ENCODE measurements at regions not wholly inside any gene's neighbourhood (a gene's known extent, or its start where the extent isn't known, plus 50 kb on each side); places are given as distances from the start of the nearest gene placed in this dataset.

DNA sequence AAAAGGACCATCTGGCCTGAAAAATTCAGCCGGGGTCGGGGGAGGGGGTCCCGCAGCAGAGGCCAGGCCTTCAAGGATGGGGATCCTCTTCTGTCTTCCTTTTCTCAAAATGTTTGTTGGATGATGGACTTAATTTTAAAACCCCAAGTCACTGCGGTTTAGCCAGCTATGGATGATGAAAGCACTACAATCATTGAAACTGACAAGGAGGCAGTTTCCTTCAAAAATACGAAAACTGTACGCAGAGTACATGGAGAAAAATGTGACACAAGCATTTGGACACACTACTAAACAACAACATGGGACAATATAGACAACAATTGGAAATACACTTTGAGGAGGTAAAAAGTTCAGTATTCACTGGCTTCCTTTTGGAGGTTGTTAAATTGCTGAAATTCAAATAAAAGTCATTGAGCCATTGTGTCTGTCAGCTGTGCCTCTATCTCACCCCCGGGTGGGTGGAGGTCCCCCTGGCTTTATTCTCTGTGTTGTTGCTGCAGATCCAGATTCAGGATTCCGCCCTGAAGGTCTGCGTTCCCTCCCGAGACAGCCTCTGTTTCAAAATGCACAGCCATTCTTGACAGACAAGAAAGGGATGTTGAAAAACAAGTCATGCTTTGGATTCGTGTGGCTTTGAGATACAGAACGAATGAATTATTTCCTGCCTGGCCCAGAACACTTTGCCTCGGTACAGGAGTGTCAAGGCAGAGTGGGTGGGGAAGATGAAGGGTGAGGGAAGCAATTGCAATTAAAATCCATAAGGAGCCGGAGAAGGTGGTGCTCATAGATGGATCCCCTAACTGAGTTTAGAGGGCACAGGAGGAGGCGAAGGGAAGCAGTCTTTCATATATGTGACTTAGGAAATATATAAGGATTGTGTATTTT, 118.2 kb downstream of the TTLL2 start:
- no peak for DNase-seq (ENCODE audit: low spot score)

DNA sequence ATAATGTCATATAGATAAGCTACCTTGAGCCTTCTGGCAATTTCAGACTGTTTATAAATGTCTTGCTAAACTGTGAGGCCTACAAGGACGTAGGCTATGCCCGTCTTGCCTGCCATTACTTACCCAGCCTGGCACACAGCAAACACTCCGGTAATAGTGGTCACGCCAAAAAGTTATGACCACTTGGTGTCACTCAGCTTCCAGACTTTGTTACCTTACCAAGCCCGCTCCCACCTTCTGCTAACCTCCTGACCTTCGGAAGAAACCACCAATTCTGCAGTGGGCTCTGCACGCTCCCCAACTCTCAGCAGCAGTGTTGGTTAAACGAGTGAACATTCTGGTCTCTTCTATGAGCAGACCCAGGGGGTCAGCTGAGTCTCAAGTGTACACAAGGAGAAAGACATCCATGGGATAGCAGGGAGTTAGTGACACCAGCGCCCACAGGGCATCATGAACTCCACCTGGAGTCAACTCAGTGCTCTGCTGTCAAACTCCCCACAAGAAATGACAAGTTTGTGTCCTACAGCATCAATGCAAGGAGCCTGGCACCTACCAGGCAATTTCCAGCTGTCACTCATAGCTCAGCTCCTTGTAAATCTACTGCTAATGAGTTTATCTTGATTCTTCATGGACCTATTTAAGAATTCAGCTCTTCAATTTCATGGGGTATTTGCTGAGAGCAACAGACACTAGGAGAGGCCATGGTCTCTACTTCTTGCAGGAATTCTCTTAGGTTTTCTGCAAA, 119.9 kb downstream of the TTLL2 start:
- no peak for DNase-seq (ENCODE audit: low spot score)

DNA sequence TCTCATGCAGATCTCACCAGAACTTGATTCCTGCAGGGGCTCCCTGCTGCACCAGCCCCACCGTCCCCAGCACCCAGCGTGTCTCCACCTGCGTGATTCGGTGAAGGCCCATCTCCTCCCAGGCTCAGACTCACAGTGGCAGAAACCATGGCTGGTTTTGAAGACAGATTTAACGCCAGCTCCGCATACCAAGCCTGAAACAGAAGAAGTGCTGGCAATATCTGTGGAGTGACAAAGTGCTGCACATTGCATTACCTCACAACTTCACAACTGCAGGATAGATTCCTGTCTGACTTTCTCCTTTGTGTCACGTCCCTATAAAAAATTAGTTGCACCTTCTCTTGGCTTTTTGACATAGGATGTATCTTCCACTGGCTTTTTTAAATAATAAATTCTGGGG, 120.7 kb downstream of the TTLL2 start:
- DNase-seq (ENCODE audit: low spot score), result no peak

DNA sequence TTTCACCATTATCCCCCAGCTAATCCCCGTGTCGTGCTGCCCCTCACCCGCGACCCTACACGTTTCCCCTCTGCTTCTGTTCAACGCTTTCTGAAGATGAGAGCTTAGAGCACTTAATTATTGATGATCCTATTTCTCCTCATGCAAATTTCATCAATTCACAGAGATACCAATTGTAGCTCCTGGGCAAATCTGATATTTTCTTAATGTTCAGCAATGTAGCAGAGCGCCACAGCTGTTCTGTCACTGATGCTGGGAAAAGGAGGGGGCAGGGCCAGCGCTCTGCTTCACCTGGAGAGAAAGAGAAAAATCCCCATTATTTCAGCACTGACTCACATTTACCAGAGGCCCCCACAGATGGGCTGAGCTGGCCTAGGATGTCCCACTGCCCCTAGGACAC, 121.2 kb downstream of the TTLL2 start:
- no peak for DNase-seq (ENCODE audit: low spot score)

DNA sequence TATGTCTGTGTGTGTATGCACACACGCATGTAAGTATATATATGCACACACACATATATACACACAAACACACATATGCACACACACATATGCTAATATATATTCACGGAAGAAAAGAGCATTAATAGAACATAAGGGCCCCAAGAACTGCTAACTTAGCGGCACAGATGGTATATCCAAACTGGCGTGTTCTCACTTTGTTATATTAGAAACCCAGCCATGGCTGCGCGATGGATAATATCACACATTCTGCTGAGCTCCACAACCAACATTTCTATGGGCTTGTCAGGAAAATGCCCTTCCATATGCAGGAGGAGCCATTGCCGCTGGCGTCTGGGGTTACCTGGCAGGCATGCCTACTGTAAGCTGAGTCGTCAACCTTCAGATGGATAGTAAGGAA, 122.1 kb downstream of the TTLL2 start:
- no peak for DNase-seq (ENCODE audit: low spot score)

DNA sequence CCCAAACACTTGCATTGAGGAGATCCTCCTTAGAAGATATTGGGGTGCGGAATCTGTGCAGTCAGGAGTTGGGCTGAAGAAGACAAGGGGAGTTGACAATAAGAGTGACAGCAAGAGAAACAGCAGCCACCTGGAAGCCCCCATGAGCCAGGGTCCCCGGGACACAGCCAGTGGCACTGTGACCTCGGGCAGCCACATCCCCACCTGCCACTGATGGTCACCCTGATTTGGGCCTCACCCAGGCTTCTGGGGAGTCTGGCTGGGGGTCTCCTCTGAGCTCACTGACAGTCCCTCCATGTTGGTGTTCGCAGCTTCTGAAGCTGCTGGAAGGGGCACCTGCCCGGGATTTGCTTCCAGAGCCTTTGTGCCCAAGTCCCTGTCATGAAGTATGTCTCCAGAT, 123.5 kb downstream of the TTLL2 start:
- no peak for DNase-seq (ENCODE audit: low spot score)

DNA sequence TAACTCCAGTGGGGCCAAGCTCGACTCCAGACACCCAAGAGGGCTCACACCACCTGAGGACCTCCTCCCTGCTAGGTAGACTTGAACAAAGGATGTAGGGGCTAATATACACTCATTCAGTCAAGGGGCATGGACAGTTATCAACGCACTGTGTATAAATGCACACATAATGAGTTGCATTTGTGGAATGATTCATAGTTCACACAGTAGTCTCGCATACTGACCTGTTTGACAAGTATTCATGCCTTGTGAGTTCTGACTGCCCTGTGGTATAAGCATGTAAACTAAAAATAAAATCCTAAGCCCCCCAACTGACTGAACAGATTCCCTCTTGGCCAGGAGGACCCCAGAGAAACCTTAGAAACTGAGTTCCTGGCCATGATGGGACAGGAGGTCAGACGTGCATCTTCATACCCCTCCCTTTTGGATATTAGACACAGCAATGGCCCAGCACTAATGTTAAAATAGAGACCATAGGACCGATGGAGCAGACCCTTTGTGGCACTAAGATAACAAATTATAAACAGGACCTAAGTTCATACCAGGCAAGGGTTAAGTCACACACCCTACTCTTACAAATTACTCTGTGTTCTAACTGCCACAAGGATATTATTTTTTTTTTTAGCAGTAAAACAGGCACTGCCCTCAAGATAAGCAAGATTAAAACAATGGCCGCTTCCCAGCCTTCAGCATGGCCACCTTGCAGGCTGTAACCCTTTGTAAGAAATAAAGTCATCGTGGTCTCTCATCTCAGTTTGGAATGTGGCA, 124.4 kb downstream of the TTLL2 start:
- no peak for DNase-seq (ENCODE audit: low spot score)

DNA sequence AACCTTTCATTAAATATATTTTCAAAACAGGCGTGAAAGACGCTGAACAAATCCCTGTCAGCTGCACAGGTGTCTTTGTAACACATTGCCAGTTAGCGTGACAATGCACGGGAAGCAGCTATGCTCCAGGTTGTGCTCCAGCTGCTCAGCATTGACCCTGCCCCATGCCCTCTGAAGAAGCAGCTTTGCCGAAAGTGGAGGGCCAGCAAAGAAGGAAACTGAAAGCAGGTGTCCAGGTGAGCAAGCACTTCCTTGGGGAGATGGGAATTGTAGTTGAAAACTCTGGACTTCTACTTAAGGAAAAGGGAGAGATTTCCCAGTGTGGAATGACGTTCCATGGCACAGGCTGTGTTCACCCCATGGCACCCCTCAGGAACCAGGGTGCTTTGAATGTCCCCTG, 125.7 kb downstream of the TTLL2 start:
- no peak for DNase-seq (ENCODE audit: low spot score)

DNA sequence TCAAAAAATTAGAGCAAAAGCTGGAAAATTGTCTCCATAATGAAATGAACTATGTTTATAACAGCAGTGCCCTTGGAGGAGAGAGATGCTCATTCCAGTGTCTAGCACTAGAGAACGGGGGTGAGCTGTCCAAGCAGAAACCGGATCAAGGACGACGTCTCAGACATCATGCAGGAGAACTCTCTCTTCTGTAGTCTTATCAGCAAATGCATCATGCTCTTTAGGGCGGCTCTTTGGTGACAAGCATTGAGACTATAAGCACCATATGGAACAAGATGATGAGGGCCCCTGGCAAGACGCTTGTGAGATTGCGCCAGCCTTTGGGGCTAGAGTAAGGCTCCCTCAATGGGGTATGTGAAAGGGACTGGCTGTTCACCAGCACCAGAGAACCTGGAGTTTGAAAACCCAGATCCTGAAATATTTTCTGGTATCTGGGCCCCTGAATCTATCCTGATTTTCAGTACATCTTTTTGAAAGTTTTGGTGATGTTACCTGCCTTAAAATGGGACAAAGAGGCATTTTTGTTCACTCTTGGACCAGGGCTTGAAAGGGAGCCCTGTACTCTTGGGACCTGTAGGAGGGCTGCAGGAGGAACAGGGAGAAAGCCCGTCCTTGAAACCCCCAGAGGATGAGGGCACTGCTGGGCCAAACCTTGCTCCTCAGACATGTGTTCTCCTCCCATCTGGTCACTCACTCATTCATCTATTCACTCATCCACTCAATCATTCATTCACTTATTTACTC, 127.6 kb downstream of the TTLL2 start:
- no peak for DNase-seq (ENCODE audit: low spot score)

DNA sequence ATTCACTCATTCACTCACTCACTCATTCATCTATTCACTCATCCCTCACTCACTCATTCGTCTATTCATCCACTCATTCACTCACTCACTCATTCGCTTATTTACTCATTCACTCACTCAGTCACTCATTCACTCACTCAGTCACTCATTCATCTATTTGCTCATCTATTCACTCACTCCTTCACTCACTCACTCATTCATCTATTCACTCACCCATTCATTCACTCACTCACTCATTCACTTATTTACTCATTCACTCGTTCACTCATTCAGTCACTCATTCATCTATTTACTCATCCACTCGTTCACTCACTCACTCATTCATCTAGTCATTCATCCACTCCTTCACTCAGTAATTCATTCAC, 128.2 kb downstream of the TTLL2 start:
- DNase-seq (ENCODE audit: low spot score), result no peak

DNA sequence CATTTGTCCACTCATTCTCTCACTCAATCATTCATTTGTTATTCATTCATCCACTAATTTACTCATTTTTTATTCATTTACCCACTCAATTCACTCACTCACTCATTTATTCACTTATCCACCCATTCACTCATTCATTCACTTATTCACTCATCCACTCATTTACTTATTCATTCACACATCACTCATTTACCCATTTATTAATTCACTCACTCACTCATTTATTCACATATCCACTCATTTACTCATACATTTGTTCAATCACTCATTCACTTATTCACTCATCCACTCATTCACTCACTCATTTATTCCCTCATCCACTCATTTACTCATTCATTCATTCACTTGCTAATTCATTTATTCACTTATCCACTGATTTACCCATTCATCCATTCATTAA, 129.1 kb downstream of the TTLL2 start:
- DNase-seq (ENCODE audit: low spot score), result no peak

DNA sequence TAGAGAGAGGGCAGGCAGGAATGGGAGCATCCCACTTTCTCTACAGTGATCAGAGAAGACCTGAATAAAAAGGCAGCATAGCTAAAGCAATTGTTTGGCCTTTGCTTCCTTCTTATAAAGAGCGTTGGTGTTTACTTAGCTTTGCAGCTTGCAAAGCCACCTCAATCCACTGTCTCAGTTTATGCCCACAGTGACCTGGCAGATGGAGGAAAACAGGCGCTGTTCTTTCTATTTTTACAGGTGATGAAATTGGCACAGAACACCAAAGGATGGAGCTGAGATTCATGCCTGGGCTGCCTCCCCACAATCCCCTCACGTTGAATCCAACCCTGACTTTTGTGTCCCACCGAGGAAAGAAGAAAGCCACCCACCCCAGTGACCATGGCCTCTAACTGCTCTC, 130.5 kb downstream of the TTLL2 start:
- DNase-seq (ENCODE audit: low spot score), result no peak

DNA sequence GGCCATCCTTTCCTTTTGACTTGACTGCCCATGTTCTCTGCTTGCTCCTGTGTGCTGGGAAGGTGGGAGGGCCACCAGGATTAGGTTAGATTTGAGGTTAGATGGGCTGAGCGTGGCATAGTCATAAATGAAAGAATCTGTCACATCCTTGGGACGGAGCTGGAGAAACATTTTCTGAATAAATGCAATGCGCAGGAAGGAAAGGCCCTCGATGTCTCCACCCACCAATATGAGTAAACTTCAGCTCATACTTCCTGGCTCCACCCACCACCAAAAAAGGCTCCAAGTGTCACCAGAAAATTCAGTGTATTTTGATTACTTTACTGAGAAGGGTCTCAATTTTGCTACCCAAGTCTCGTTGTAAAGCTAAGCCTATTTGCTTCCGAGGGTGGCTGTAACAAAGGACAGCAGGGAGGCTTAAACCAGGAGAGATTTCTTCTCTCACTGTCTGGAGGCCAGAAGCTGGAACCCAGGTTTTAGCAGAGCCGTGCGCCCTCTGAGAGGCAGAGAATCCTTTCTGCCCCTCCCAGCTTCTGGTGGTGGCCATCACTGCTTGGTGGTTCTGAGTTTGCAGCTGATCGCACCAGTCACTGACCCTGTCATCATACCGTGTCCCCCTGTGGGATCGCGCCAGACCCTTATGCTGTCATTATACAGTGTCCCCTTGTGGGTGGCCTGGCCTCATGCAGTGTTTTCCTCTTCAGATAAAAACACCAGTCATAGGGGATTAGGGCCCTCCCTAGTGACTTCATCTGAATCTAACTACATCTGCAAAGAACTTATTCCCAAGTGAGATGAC, 137.8 kb downstream of the TTLL2 start:
- DNase-seq (ENCODE audit: low spot score), result no peak

DNA sequence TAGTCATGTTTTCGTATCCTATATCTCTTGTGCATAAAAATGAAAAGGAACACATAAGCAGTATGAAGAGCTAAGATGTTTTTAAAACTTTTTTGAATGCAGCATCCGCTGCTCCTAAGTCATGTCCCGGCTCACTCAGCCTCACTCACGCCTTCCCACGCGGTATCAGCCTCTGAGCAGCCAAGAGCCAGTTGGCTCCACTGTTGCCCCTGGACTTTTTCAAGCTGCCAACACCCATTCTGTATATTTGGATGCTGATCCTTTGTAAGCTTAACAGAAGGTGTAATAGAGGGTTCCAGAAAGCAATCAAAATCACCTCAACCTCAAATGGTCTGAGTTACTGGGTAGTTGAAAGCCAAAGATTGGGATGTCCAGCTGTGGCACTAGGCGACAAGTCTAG, 139.3 kb downstream of the TTLL2 start:
- no peak for DNase-seq (ENCODE audit: low spot score)

DNA sequence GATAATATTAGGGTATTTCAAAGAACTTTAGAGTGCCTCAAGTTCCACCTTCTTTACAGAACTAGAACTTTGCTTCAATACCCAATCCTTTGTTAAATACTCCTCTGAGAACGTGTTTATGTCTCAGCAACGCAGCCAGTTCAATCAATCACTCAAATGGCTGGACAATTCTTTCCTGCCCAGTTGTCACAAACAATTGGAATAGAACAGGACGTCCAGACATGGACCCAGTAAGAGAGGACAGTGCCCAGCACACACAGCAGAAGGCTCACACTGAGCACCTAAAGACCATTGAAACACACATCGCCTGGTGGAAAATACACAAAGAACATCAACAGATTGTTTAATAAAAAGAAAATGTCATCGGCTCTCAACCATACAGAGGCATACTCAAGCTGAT, 140.6 kb downstream of the TTLL2 start:
- no peak for DNase-seq (ENCODE audit: low spot score)

DNA sequence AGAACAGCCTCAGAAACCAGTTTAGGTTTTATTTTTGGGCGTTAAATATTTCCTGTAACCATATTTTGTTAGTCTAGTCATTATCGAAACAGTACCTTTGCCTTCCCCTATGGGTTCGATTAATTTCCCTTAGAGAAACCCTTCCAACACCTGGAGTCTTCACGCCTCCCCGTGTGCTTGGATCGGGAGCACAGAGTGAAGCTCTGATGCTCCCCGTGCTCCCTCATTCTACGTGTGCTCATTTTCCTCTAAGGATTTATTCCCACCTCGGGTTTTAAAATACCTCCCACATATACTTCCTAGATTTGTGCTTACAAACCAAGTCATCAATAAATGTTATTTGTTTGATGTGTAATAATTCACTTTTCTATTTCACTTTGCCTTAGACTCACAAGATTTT, 142.4 kb downstream of the TTLL2 start:
- DNase-seq (ENCODE audit: low spot score), result no peak

DNA sequence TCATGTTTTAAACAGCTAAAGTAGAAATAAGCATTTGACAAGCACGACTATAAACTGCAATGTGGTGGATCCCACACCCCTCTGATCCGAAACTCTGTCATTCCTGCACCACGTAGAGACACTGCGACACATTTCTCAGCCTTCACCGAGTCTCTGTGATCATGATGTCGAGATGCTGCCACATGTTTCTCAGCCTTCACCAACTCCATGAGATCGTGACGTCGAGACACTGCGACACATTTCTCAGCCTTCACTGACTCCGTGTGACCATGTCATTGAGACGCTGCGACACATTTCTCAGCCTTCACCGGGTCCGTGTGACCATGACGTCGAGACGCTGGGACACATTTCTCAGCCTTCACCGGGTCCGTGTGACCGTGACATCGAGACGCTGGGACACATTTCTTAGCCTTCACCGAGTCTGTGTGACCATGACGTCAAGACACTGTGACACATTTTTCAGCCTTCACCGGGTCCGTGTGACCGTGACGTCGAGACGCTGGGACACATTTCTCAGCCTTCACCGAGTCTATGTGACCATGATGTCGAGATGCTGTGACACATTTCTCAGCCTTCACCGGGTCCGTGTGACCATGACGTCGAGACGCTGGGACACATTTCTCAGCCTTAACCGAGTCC, 143.0 kb downstream of the TTLL2 start:
- no peak for DNase-seq (ENCODE audit: low spot score)

DNA sequence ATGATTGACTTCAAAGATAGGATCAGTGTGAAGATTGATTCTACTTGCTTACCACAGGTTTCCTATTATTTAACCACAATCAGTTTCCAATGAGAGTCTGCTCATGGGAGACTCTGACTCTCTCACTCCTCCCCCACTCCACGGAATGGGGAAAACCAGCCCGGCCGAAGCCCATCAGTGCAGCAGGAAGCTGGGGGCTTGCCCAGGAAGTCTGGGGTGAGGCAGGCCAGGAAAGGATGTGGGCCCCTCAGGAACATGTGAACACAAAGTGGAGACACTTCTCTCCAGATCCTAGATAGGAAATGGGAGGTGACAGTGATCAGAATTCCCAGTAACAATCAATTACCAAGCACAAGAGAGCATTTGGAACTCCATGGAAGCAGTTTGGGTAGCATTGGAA, 144.2 kb downstream of the TTLL2 start:
- DNase-seq (ENCODE audit: low spot score), result no peak

DNA sequence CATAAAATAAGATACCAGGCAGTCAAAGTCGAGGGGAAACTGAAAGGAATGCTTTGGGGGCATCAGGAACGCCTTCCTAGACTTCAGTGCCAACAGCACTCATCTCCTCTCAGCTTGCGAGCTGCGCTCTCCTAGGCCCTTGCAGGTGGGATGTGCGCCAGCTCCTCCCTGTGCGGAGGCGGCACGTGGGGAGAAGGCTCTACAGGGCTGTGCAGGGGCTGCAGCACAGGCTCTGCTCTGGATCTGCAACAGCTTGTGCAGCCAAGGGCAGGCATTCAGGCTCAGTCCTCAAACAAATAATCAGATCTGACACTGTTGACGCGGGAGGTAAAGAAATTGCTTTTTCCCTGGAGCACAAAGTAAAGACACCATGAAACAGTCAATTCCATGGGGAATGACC, 144.8 kb downstream of the TTLL2 start:
- DNase-seq (ENCODE audit: low spot score), result no peak

DNA sequence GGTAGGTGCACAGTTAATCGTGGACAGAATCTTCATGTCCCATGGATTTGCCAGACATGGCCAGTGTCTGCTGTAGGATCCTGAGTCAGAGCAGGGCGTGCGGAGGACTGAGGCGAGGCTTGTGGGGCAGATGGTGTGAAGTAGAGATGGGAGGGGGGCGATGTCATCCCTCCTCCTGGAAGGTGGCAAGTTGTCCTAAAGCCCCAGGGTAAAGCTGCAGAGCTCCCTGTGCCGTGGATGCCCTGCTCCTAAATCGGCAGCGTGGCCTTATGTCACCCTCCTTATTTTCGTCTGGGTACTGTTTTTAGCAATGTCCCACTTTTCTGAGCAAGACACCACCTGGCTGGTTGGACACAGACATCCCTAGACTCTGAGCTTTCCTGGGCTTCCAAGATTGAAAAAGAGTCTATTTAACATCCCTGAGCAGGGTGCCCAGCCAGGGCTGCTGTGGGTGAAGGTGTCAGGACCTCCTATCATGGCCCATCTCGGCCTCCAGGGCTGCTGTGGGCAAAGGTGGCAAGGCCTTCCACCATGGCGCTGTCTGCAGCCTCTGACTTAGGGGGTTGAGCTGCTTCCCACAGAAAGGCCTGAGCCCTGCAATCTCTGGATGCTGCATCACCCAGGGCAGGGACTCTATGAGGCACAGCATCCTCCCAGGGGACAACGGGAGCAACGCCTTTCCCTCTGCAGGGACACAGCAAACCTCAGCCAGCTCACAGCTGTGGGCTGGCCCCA, 145.4 kb downstream of the TTLL2 start:
- DNase-seq (ENCODE audit: low spot score), result no peak

Measured in left forelimb (tissue), 1 donor.